ENCODE measurements at regions not wholly inside any gene's neighbourhood (a gene's known extent, or its start where the extent isn't known, plus 50 kb on each side); places are given as distances from the start of the nearest gene placed in this dataset.

GRCh38 chr9:38259519-38260218, 132.8 kb upstream of the ALDH1B1 start:
- ATAC-seq (no peak), DNase-seq (no peak)
- intact Hi-C loops (cut with DNase I) = loop anchor here in 1 of 2 donors (10.0 kb wide), 1 partner anchor 55 kb away; no protein-coding TSS in a partner anchor
- Histone ChIP-seq H3K4me1 (no peaks in the 10 kb centered on the region), H3K27ac (no peak overlapping the region), H3K27me3 (no peaks in the 10 kb centered on the region), H3K4me3 (no peak overlapping the region), H3K36me3 (no peaks in the 10 kb centered on the region), H3K9me3 (no peaks in the 10 kb centered on the region)
- WGBS (ENCODE audit: insufficient coverage, low coverage, low lambda C conversion rate, missing lambda C conversion rate) = 79% methylated on average over 8 of the region's 8 CpGs
- TF ChIP-seq CTCF (IDR thresholded peaks at IDR 0.05) (no peak), POLR2A (IDR thresholded peaks at IDR 0.05) (no peak)

DNA sequence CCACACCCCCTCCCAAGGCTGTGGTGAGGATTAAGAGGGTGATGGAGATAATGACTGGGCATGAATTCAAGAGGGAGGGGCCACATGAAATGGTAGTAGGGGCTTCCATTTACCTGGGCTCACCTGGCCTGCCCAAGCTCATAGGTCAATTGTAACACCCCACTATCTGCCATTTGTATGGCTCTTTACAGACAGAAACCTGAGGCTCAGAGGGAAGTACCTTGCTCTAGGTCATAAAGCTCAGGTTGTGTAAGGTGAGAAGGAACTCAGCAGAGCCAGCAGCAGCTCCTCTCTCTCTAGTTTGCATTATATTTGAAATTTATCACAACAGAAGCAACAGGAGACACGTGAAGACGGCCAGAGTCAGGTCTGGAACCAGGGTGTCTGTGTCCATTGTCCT, 133.4 kb upstream of the ALDH1B1 start:
- ATAC-seq (no peak), DNase-seq (no peak)
- intact Hi-C loops (cut with DNase I) = loop anchor here in 1 of 2 donors (10.0 kb wide), 1 partner anchor 54 kb away; no protein-coding TSS in a partner anchor
- no peak overlapping the region for H3K27ac ChIP-seq
- no peaks in the 10 kb centered on the region for H3K9me3 ChIP-seq
- H3K4me1 ChIP-seq = no peaks in the 10 kb centered on the region
- H3K36me3 ChIP-seq = no peaks in the 10 kb centered on the region
- 24% methylated on average over 2 of the region's 2 CpGs for WGBS (ENCODE audit: insufficient coverage, low coverage, low lambda C conversion rate, missing lambda C conversion rate)
- H3K27me3 ChIP-seq = no peaks in the 10 kb centered on the region
- H3K4me3 ChIP-seq = no peak overlapping the region
- no peak for TF ChIP-seq POLR2A (IDR thresholded peaks at IDR 0.05)
- TF ChIP-seq CTCF (IDR thresholded peaks at IDR 0.05) = no peak

DNA sequence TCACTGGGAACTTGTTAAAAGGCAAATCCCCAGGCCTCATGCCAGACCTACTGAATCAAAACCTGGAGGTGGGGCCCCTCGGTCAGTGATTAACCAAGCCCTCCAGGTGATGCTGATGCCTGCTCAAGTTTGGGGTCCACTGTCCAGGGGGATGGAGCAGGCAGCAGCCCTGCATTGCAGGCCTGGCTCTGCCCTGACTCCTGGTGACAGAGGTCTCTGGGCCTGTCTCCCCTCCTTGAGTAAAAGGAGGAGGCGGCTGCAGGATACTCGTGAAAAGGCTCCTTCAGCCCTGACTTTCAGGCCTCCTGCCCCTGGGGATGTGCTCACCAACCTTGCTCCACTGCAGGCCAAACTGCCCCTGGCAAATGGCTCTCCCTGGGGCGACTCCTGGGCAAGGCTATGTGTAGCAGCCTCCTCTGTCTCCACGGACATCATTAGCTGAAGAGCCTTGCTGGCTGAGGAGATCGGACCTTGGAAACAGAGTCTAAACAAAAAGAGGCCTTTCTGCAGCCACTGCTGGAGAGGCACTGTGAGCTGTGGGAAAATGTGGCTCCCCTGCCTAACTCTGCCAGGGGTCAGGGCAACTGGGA, 134.8 kb upstream of the ALDH1B1 start:
- H3K4me3 ChIP-seq = no peak overlapping the region
- WGBS (ENCODE audit: insufficient coverage, low coverage, low lambda C conversion rate, missing lambda C conversion rate) = 92% methylated on average over 2 of the region's 6 CpGs
- H3K9me3 ChIP-seq = no peaks in the 10 kb centered on the region
- intact Hi-C loops (cut with DNase I) = loop anchor here in 1 of 2 donors (10.0 kb wide), 1 partner anchor 53 kb away; no protein-coding TSS in a partner anchor
- H3K27ac ChIP-seq = no peak overlapping the region
- H3K27me3 ChIP-seq = no peaks in the 10 kb centered on the region
- TF ChIP-seq CTCF (IDR thresholded peaks at IDR 0.05) (no peak), POLR2A (IDR thresholded peaks at IDR 0.05) (no peak)
- no peaks in the 10 kb centered on the region for H3K36me3 ChIP-seq
- DNase-seq (no peak), ATAC-seq (no peak)
- H3K4me1 ChIP-seq = no peaks in the 10 kb centered on the region

DNA sequence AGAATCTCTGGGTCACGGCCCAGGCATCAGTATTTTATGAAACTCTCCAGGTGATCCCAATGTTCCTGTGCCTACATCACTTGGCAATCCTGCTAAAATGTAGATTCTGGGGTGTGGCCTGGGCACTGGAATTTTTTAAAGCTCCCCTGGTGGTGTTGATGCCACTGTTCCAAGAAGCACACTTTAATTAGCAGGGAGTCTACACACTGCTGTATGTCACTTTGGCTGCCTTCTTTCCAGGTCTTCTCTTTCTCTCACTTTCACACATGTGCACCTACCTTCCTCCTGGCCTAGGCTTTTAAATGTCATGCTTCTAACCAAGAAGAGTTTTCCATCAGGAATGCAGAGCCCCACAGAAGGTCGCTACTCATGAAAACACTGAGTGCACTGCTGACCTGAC, 136.0 kb upstream of the ALDH1B1 start:
- H3K9me3 ChIP-seq = no peaks in the 10 kb centered on the region
- no peak for TF ChIP-seq CTCF (IDR thresholded peaks at IDR 0.05)
- TF ChIP-seq POLR2A (IDR thresholded peaks at IDR 0.05) = no peak
- no peaks in the 10 kb centered on the region for H3K36me3 ChIP-seq
- no peak for ATAC-seq
- H3K27me3 ChIP-seq = no peaks in the 10 kb centered on the region
- H3K4me3 ChIP-seq = no peak overlapping the region
- WGBS (ENCODE audit: insufficient coverage, low coverage, low lambda C conversion rate, missing lambda C conversion rate) = 100% methylated on average over 2 of the region's 2 CpGs
- no peaks in the 10 kb centered on the region for H3K4me1 ChIP-seq
- DNase-seq = no peak
- intact Hi-C loops (cut with DNase I) = loop anchor here in 1 of 2 donors (10.0 kb wide), 1 partner anchor 52 kb away; no protein-coding TSS in a partner anchor
- no peak overlapping the region for H3K27ac ChIP-seq

Data from right lobe of liver (tissue), 6 donors.